Thoracic aorta (tissue), 2 donors: ENCODE measurements at regions not wholly inside any gene's neighbourhood (a gene's known extent, or its start where the extent isn't known, plus 50 kb on each side); places are given as distances from the start of the nearest gene placed in this dataset.

Experiments used
- ATAC-seq: fragments of 150-250 bp; one replicate; pipeline ENCODE4 v1.8.0; 2017; ENCODE audit warnings: low read depth; ENCODE audit not compliant: insufficient number of reproducible peaks, low FRiP score
- DNase-seq: peaks from one replicate; pipeline ENCODE4 v3.0.0-alpha.2; 2020; ENCODE audit warnings: low spot score
- H3K27ac ChIP-seq, 2 donors: fragments of 200-600 bp; sonication (generic); 1 replicate in 1 of 2; 2 replicates in 1 of 2; pipeline ENCODE4 v1.5.1; 2016; ENCODE audit warnings: mild to moderate bottlenecking in 2 of 2, moderate library complexity in 2 of 2
- H3K27me3 ChIP-seq: fragments of 200-600 bp; sonication (generic); replicated peaks from 2 replicates; pipeline ENCODE4 v1.6.0; 2016; ENCODE audit warnings: mild to moderate bottlenecking; ENCODE audit not compliant: insufficient read depth
- H3K36me3 ChIP-seq: fragments of 200-600 bp; sonication (generic); one replicate; pipeline ENCODE4 v1.5.1; 2016
- H3K4me1 ChIP-seq, 2 donors: fragments of 200-600 bp; sonication (generic); 1 replicate in 1 of 2; 2 replicates in 1 of 2; pipeline versions ENCODE4 v1.5.1 to v1.6.0; 2016; ENCODE audit warnings: low read depth in 2 of 2, mild to moderate bottlenecking in 1 of 2; ENCODE audit not compliant: control insufficient read depth in 1 of 2
- H3K4me3 ChIP-seq: fragments of 200-600 bp; sonication (generic); 2 replicates; pipeline ENCODE4 v1.5.1; 2016; ENCODE audit warnings: mild to moderate bottlenecking
- H3K9me3 ChIP-seq: fragments of 200-600 bp; sonication (generic); 2 replicates; pipeline ENCODE4 v1.5.1; 2016
- TF ChIP-seq, protein P1 (sequence below): fragments of 200-600 bp; sonication (generic); IDR thresholded peaks from one replicate; pipeline ENCODE4 v1.5.1; 2019; ENCODE audit warnings: antibody characterized with exemption

DNA sequence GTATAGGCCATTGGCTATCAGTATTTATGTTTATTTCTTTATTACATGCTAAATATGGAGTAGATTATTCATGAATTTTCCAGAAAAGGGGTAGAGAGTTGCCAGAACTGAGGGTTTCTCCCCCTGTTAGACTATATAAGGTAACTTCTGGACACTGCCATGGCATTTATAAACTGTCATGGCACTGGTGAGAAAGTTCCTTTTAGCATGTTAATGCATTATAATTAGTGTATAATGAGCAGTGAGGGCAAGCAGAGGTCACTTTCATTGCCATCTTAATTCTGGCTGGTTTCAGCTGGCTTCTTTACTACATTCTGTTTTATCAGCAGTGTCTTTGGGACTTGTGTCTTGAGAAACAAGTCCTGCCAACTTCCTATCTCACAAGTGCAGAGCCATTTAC lies 220.0 kb upstream of the CNR1 start:
- Histone ChIP-seq H3K4me3 (no peak overlapping the region), H3K9me3 (no peaks in the 10 kb centered on the region), H3K4me1 (peaks cover 2 to 3% of the 10 kb centered on the region in 2 donors), H3K36me3 (no peaks in the 10 kb centered on the region), H3K27me3 (no peaks in the 10 kb centered on the region), H3K27ac (no peak overlapping the region)
- TF ChIP-seq, protein P1, sequence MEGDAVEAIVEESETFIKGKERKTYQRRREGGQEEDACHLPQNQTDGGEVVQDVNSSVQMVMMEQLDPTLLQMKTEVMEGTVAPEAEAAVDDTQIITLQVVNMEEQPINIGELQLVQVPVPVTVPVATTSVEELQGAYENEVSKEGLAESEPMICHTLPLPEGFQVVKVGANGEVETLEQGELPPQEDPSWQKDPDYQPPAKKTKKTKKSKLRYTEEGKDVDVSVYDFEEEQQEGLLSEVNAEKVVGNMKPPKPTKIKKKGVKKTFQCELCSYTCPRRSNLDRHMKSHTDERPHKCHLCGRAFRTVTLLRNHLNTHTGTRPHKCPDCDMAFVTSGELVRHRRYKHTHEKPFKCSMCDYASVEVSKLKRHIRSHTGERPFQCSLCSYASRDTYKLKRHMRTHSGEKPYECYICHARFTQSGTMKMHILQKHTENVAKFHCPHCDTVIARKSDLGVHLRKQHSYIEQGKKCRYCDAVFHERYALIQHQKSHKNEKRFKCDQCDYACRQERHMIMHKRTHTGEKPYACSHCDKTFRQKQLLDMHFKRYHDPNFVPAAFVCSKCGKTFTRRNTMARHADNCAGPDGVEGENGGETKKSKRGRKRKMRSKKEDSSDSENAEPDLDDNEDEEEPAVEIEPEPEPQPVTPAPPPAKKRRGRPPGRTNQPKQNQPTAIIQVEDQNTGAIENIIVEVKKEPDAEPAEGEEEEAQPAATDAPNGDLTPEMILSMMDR = no peak
- ATAC-seq (no peak), DNase-seq (no peak)

DNA sequence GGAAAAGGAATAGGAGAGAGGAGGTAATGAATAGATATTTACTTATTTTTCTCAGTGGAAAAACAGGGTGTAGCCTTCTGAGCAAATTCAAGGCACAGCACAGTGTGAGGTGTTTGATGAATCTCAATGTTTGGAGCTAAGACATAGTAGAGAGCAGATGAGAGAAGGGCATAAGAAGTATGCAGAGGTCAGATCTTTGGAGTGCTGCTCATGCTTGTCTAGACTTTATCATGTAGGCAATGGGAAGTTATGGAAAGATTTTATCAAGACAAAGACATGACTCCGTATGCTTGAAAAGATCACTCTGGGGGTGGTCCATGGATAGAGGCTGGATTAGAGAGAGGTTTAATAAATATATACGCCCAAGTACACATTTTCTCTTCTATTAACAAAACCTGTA lies 217.0 kb upstream of the CNR1 start:
- no peaks in the 10 kb centered on the region for H3K9me3 ChIP-seq
- TF ChIP-seq, protein P1 = no peak
- H3K4me3 ChIP-seq = no peak overlapping the region
- no peak for ATAC-seq
- peaks cover 18 to 31% of the 10 kb centered on the region in 2 donors for H3K4me1 ChIP-seq
- no peaks in the 10 kb centered on the region for H3K36me3 ChIP-seq
- no peaks in the 10 kb centered on the region for H3K27me3 ChIP-seq
- no peak for DNase-seq
- H3K27ac ChIP-seq = no peak overlapping the region

DNA sequence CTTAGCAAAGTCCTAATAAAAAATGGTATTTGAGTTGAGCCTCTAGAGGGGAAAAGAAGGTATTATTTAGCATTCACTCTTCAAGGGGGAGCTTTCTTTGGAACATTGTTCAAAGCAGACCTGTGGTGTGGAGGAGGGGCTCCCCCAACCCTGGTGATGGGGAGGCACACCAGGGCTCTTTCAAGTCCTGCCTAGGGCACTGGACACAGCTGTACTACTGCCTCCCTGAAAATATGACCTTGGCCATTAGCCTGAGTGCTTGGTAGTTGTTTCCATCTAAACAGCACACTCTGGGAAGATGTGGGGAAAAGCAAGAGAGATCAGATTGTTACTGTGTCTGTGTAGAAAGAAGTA lies 215.1 kb upstream of the CNR1 start:
- TF ChIP-seq, protein P1 = no peak
- peak overlapping the region; percentile 48 to 64 for H3K27ac ChIP-seq
- DNase-seq = no peak
- no peak overlapping the region for H3K4me3 ChIP-seq
- ATAC-seq = no peak
- H3K4me1 ChIP-seq = peaks cover 31 to 51% of the 10 kb centered on the region in 2 donors
- no peaks in the 10 kb centered on the region for H3K9me3 ChIP-seq
- no peaks in the 10 kb centered on the region for H3K27me3 ChIP-seq
- no peaks in the 10 kb centered on the region for H3K36me3 ChIP-seq

DNA sequence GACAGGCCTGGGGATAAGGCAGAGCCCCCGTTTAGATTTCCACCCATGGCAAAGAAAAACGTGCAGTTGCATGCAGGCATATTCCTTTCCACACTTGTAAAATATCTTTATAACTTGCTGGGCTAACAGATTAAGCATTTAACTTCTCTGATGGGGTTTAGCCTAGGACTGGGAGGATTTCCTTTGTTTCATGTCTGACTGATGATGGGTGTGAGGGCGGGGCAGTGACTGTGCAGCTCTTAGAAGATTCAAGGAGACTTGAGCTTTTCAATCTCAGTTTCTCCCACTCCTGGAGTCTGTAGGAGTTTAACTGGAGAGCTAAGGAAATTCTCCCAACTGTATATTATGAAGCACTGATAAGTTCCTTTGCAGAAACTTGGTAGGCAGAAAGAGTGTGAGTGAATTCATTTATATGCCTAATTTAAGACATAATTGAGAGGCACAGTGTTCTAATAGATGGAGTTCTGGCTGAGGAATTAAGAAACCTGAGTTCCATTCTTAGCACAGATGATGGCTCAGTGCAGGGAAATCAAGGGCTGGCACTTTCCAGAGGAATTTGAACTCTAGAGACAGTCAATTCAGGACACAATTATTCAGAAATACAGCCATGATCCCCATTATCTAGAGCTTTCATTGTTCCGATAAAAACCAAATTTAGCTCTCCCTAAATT lies 214.6 kb upstream of the CNR1 start:
- Histone ChIP-seq H3K9me3 (no peaks in the 10 kb centered on the region), H3K4me3 (peak overlapping the region; percentile 15), H3K27ac (peak overlapping the region; percentile 48 to 64), H3K36me3 (no peaks in the 10 kb centered on the region), H3K4me1 (peaks cover 31 to 56% of the 10 kb centered on the region in 2 donors), H3K27me3 (no peaks in the 10 kb centered on the region)
- DNase-seq (no peak), ATAC-seq (no peak)
- TF ChIP-seq, protein P1 = no peak

DNA sequence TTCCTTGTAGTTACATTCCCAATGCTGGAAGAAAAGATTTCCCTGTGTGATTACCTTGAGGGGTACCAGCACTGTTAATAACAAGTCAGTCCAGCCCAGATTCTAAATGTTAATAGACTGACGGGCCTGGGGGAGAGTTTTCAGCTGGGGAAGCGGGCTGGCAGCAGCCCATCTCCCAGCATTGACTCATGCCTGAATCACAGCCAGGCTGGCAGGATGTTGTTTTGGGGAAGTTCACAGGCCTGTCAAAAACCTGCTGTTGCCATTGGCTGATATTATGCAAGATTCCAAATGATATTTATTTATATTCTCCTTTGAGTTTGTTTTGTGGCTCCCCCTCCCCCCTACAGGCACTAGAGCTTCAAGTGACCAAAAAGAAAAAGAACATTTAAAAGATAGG lies 213.9 kb upstream of the CNR1 start:
- no peaks in the 10 kb centered on the region for H3K36me3 ChIP-seq

More for the DNA sequence above, 213.9 kb upstream of the CNR1 start:
- Histone ChIP-seq H3K27ac (peak overlapping the region; percentile 48 to 64), H3K9me3 (no peaks in the 10 kb centered on the region), H3K4me1 (peaks cover 31 to 56% of the 10 kb centered on the region in 2 donors), H3K4me3 (peak overlapping the region; percentile 15), H3K27me3 (no peaks in the 10 kb centered on the region)
- TF ChIP-seq, protein P1 = no peak
- peak; percentile 73 for ATAC-seq
- peak; percentile 45 for DNase-seq
